HepG2 (cell line): ENCODE measurements at regions not wholly inside any gene's neighbourhood (a gene's known extent, or its start where the extent isn't known, plus 50 kb on each side); places are given as distances from the start of the nearest gene placed in this dataset.

ENCODE experiments used
- ATF7 ChIP-seq, 2 experiments: fragments of 450-650 bp in 1 of 2; sonication (generic) in 1 of 2; formaldehyde crosslinking in 1 of 2; IDR thresholded peaks; 2 replicates each; pipeline versions ENCODE4 v1.4.0 to v1.6.1; 2016 to 2020; ENCODE audit warnings: antibody characterized with exemption in 1 of 2, mild to moderate bottlenecking in 1 of 2, missing genetic modification reagents in 1 of 2
- CEBPG ChIP-seq: IDR thresholded peaks from 2 replicates; pipeline ENCODE4 v1.6.1; 2016
- ELF3 ChIP-seq: IDR thresholded peaks from 2 replicates; pipeline ENCODE4 v1.6.1; 2016; ENCODE audit warnings: missing genetic modification reagents, missing compliant biosample characterization
- GATAD2A ChIP-seq: IDR thresholded peaks from 2 replicates; pipeline ENCODE4 v1.6.1; 2016
- HMGXB3 ChIP-seq: sonication (generic); formaldehyde crosslinking; IDR thresholded peaks from 2 replicates; pipeline ENCODE4 v1.4.0; 2020; ENCODE audit warnings: missing genetic modification reagents, borderline replicate concordance
- MEF2D ChIP-seq: sonication (generic); formaldehyde crosslinking; IDR thresholded peaks from 2 replicates; pipeline ENCODE4 v1.5.1; 2020; ENCODE audit warnings: mild to moderate bottlenecking, missing genetic modification reagents
- NFIC ChIP-seq: IDR thresholded peaks from 2 replicates; pipeline ENCODE4 v1.6.1; 2012; ENCODE audit warnings: mild to moderate bottlenecking, low read length, inconsistent platforms
- NR2F6 ChIP-seq, 2 experiments: IDR thresholded peaks; 2 replicates each; pipeline ENCODE4 v1.6.1; 2016; ENCODE audit warnings: antibody characterized with exemption in 1 of 2, mild to moderate bottlenecking in 1 of 2
- SALL1 ChIP-seq: sonication (generic); formaldehyde crosslinking; IDR thresholded peaks from 2 replicates; pipeline ENCODE4 v1.8.0; 2022; ENCODE audit warnings: mild to moderate bottlenecking, missing genetic modification reagents
- SCMH1 ChIP-seq: sonication (generic); formaldehyde crosslinking; IDR thresholded peaks from 2 replicates; pipeline ENCODE4 v1.9.0; 2021; ENCODE audit warnings: missing genetic modification reagents, mild to moderate bottlenecking, borderline replicate concordance
- TAF1 ChIP-seq: sonication (generic); formaldehyde crosslinking; IDR thresholded peaks from 2 replicates; pipeline ENCODE4 v1.4.0; 2020; ENCODE audit warnings: missing genetic modification reagents
- ZBTB1 ChIP-seq: sonication (generic); formaldehyde crosslinking; IDR thresholded peaks from 2 replicates; pipeline ENCODE4 v1.4.0; 2020; ENCODE audit warnings: missing genetic modification reagents, borderline replicate concordance
- ZBTB26 ChIP-seq: IDR thresholded peaks from 2 replicates; pipeline ENCODE4 v1.6.1; 2016; ENCODE audit warnings: missing compliant biosample characterization, missing genetic modification reagents, borderline replicate concordance
- ZBTB38 ChIP-seq: sonication (generic); formaldehyde crosslinking; IDR thresholded peaks from 2 replicates; pipeline ENCODE4 v1.5.1; 2020; ENCODE audit warnings: mild to moderate bottlenecking, missing genetic modification reagents
- ZNF207 ChIP-seq: fragments of 450-650 bp; IDR thresholded peaks from 2 replicates; pipeline ENCODE4 v1.6.1; 2016; ENCODE audit warnings: antibody characterized with exemption, borderline replicate concordance
- ZNF251 ChIP-seq: sonication (generic); formaldehyde crosslinking; IDR thresholded peaks from 2 replicates; pipeline ENCODE4 v1.9.0; 2021; ENCODE audit warnings: mild to moderate bottlenecking, missing genetic modification reagents
- ZNF335 ChIP-seq: sonication (generic); formaldehyde crosslinking; IDR thresholded peaks from 2 replicates; pipeline ENCODE4 v1.4.0; 2020; ENCODE audit warnings: missing genetic modification reagents
- ZNF441 ChIP-seq: sonication (generic); formaldehyde crosslinking; IDR thresholded peaks from 2 replicates; pipeline ENCODE4 v1.7.0; 2021; ENCODE audit warnings: missing genetic modification reagents, borderline replicate concordance
- TF ChIP-seq, protein P1 (sequence below): sonication (generic); formaldehyde crosslinking; IDR thresholded peaks from 2 replicates; pipeline ENCODE4 v1.5.1; 2020; ENCODE audit warnings: mild to moderate bottlenecking, missing genetic modification reagents, moderate library complexity
- TF ChIP-seq, protein P2 (sequence below): sonication (generic); formaldehyde crosslinking; IDR thresholded peaks from 2 replicates; pipeline ENCODE4 v1.5.1; 2020; ENCODE audit warnings: missing genetic modification reagents, mild to moderate bottlenecking, borderline replicate concordance

DNA sequence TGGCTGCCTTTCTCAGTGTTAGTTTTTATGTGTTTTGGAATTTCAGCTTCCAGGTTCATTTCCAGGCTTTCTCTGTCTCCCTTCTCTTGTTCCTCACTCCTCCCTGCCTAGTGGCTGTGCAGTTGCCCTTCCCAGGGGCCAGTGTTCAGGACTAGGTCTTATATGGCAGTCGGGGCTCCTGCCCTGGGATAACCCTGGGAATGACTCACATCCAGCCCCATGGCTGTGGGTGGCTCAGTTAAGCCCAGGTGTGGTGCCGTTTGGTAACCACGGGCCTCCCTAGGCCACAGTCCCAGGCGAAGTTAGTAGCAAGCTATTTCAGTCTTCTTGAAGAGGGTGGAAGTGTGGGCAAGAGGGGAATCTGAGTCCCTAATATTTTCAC, 57.4 kb upstream of the DDR1 start (continued):
- TF ChIP-seq GATAD2A (CRISPR knock-in tag): peak; percentile 67
- TF ChIP-seq, protein P1, sequence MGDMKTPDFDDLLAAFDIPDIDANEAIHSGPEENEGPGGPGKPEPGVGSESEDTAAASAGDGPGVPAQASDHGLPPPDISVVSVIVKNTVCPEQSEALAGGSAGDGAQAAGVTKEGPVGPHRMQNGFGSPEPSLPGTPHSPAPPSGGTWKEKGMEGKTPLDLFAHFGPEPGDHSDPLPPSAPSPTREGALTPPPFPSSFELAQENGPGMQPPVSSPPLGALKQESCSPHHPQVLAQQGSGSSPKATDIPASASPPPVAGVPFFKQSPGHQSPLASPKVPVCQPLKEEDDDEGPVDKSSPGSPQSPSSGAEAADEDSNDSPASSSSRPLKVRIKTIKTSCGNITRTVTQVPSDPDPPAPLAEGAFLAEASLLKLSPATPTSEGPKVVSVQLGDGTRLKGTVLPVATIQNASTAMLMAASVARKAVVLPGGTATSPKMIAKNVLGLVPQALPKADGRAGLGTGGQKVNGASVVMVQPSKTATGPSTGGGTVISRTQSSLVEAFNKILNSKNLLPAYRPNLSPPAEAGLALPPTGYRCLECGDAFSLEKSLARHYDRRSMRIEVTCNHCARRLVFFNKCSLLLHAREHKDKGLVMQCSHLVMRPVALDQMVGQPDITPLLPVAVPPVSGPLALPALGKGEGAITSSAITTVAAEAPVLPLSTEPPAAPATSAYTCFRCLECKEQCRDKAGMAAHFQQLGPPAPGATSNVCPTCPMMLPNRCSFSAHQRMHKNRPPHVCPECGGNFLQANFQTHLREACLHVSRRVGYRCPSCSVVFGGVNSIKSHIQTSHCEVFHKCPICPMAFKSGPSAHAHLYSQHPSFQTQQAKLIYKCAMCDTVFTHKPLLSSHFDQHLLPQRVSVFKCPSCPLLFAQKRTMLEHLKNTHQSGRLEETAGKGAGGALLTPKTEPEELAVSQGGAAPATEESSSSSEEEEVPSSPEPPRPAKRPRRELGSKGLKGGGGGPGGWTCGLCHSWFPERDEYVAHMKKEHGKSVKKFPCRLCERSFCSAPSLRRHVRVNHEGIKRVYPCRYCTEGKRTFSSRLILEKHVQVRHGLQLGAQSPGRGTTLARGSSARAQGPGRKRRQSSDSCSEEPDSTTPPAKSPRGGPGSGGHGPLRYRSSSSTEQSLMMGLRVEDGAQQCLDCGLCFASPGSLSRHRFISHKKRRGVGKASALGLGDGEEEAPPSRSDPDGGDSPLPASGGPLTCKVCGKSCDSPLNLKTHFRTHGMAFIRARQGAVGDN (CRISPR knock-in tag): peak; percentile 73
- TF ChIP-seq MEF2D (CRISPR knock-in tag): 0 out of 2 replicates have a peak, but pooled peaks have one; percentile 19
- no peak for TF ChIP-seq ZNF207
- peak; percentile 81 for TF ChIP-seq ZNF335
- TF ChIP-seq, protein P2, sequence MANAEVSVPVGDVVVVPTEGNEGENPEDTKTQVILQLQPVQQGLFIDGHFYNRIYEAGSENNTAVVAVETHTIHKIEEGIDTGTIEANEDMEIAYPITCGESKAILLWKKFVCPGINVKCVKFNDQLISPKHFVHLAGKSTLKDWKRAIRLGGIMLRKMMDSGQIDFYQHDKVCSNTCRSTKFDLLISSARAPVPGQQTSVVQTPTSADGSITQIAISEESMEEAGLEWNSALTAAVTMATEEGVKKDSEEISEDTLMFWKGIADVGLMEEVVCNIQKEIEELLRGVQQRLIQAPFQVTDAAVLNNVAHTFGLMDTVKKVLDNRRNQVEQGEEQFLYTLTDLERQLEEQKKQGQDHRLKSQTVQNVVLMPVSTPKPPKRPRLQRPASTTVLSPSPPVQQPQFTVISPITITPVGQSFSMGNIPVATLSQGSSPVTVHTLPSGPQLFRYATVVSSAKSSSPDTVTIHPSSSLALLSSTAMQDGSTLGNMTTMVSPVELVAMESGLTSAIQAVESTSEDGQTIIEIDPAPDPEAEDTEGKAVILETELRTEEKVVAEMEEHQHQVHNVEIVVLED (CRISPR knock-in tag): no peak
- no peak for TF ChIP-seq ATF7 (IDR thresholded peaks at IDR 0.05)
- no peak for TF ChIP-seq ATF7 (CRISPR knock-in tag; IDR thresholded peaks at IDR 0.05)
- TF ChIP-seq ZNF441 (CRISPR knock-in tag): 0 out of 2 replicates have a peak, but pooled peaks have one; percentile 31
- TF ChIP-seq ZNF251 (CRISPR knock-in tag): no peak
- no peak for TF ChIP-seq SCMH1
- TF ChIP-seq NFIC: no peak
- peak; percentile 74 for TF ChIP-seq ZBTB26
- TF ChIP-seq ELF3 (CRISPR knock-in tag): peak; percentile 48; the same call in 1 of the 2 replicates
- TF ChIP-seq SALL1: peak; percentile 60; the same call in 1 of the 2 replicates
- 0 out of 2 replicates have a peak, but pooled peaks have one; percentile 22 for TF ChIP-seq CEBPG (CRISPR knock-in tag)
- TF ChIP-seq TAF1 (CRISPR knock-in tag): peak; percentile 35; the same call in 1 of the 2 replicates
- TF ChIP-seq ZBTB1 (CRISPR knock-in tag): no peak
- no peak for TF ChIP-seq NR2F6 (IDR thresholded peaks at IDR 0.05)
- TF ChIP-seq NR2F6 (CRISPR knock-in tag; IDR thresholded peaks at IDR 0.05): peak; percentile 37; the same call in 1 of the 2 replicates
- TF ChIP-seq ZBTB38 (CRISPR knock-in tag): peak; percentile 57; the same call in 1 of the 2 replicates
- TF ChIP-seq HMGXB3 (CRISPR knock-in tag): peak; percentile 70; the same call in 1 of the 2 replicates
